ENCODE measurements at regions not wholly inside any gene's neighbourhood (a gene's known extent, or its start where the extent isn't known, plus 50 kb on each side); places are given as distances from the start of the nearest gene placed in this dataset.

- DNase-seq = peak in 41 of 51 donors; percentile 3 to 82 (median 51)
These were observed 55.1 kb upstream of the CLDN10 start for GRCh38 chr13:95497381-95497807.

- DNase-seq = no peak
These were observed 53.6 kb upstream of the CLDN10 start for GRCh38 chr13:95498886-95499285.

DNA sequence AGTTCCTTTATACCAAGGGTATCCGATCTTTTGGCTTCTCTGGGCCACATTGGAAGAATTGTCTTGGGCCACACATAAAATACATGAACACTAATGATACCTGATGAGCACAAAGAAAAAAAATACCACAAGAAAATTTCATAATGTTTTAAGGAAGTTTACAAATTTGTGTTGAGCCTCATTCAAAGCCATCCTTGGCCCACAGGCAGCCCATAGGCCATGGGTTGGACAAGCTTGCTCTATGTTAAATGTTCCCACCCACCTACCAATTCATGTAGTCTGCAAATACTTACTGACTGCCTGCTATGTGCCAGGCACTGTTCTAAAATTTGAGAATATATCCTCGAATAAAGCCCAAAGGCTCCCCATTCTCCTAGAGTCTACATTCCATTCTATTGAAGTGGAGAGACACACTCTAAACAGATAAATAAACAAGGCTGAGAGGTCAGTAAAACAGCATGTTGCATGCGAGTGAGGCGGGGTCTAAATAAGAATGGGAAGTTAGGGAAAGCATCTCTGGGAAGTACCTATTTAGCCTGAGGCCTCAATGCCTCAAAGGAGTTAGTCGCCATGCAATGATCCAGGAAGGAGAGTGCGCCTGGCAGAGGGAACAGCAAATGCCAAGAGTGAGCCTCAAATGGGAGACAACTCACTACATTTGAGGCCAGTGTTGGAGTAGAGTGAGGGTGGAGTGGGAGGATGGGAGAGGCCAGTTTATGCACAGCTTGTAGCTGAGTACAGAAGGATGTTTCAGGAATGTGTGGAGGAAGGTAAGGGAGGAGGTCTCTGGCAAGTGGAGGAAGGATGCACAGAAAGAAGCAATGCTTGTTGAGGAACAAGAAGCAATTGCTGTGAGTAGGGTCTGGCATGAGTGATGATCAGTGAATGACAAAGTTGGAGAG lies 52.5 kb upstream of the CLDN10 start:
- no peak for DNase-seq

- DNase-seq = no peak
These were observed 50.3 kb upstream of the CLDN10 start for GRCh38 chr13:95502216-95502615.
